SW480 (cell line): ENCODE measurements at regions not wholly inside any gene's neighbourhood (a gene's known extent, or its start where the extent isn't known, plus 50 kb on each side); places are given as distances from the start of the nearest gene placed in this dataset.
A peak's percentile ranks its signal among the peaks of the same experiment; 100 is the strongest.

ENCODE experiments used
- DNase-seq: peaks from one replicate; pipeline ENCODE4 v3.0.0-alpha.2; 2016; ENCODE audit warnings: low spot score

DNA sequence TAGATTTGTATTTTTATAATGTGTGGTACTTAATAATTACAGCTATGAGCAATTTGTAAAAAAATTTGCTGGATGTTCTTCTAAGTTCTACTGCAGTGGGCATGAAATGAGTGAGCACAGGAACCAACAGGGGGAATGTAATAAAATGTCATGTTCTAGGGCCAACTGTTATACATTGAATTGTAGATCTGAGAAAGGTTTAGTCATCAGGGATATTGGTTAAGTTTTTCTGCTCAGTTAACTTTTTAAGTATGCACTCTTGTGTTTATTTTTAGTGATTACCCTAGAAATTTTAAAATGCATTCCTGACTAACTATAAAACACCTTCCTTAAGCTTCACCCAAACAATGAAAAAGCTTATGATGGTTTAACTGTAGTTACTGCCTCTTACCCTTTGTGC is 101.8 kb downstream of the CAND1 start:
- no peak for DNase-seq

DNA sequence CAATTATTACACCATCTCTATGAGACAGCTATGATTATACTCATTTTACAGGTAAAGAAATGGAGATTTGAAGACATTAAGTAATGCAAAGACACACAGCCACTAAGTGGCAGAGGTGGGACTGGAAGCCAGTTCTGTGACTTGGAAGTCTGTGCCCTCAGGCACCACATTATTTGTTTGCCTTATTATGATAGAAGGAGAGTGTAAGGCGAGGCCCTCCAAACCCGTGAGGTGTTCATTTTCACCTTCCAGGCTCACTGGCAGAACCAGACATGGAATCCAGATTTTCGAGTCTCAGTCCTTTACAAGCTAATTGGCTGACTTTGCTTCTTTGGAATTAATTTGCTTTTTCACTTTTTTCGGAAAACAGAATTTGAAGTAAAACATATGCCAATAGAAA is 107.9 kb downstream of the CAND1 start:
- DNase-seq, result no peak

GRCh38 chr12:67377541-67377940 is 108.4 kb downstream of the CAND1 start:
- no peak for DNase-seq

DNA sequence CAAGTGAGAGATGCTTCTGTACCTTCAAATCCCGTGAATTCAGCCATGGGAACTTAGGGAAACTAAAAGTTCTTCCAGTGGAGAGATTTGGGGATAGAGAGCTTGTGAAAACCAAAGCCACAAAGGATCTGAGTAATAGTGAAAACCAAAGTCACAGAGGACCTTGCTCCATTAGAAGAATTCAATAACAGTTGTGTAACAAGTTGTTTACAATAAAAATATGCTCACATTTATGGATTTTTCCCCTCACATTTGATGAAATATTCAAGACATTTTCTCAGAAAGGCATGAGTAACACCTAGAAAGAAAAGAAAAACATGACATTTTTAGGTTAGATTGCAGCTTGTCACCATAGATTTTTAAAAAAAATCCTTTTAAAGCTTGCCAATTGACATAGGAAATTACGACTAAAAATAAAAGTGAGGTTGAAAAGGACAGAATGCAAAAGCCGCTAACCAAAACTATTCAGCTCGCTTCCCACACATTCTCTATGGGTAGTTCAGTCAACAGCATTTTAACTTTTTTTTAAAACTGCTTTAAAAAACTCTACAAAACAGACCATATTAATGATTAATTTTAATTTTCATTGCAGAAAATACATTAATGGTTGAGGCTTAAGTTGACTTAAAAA is 113.2 kb downstream of the CAND1 start:
- DNase-seq, result no peak

DNA sequence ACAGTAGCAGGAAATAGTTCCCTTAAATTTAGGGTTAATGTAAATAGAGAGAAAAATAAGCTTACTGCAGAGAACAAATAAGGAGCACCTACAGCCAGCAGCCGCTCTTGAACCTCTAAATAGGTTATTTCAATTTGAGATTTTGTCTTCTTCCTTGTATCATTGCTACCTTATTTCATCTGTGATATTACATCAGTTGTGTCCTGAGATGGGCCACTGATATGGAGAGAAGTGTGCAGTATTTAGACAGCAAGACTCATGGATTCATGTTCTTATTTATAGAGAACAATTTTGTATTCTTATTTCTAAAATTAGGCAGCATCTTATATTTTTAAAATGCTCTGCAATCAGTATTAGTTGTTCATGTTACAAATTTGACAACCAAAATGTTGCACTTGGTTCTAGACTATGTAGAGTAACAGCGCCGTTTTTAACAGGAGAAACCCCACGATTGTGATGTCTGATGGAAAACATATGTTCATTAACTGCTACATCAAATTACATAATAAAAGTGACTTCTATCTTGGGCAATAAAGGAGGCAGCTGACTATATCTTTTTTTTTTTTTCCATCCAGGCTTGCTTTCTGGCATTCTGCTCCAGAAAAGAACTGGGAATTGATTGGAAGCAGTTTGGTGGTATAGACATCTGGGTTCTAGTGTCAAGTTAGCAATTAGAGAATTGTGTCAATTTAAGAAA is 117.9 kb downstream of the CAND1 start:
- no peak for DNase-seq

GRCh38 chr12:67388331-67389138 is 119.4 kb downstream of the CAND1 start:
- DNase-seq, result peak; percentile 16

GRCh38 chr12:67390273-67390672 is 121.1 kb downstream of the CAND1 start:
- no peak for DNase-seq

GRCh38 chr12:67391034-67391433 is 121.9 kb downstream of the CAND1 start:
- DNase-seq, result no peak

GRCh38 chr12:67391656-67392055 is 122.5 kb downstream of the CAND1 start:
- DNase-seq, result no peak

- DNase-seq, result no peak
Measured at GRCh38 chr12:67394550-67394949, 125.4 kb downstream of the CAND1 start.

- no peak for DNase-seq
Measured at GRCh38 chr12:67400742-67401141, 131.6 kb downstream of the CAND1 start.

DNA sequence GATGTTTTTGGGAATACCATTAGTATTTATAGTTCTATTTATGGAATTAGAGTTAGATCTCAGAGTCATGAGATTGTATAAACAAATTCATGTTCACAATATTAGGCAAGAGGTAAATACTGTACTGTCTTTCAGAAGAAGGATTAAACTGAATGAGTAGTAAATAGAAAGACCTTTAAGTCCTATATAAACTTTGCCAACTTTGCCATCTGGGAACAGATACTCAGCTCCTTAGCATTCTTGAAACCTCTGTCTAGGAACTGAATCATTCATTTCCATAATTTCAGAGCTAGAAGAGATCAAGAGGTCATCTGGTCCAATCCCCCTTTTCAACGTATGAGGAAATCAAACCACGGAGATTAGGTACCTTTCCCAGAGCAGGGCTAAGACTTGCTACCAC is 141.1 kb downstream of the CAND1 start:
- no peak for DNase-seq

DNA sequence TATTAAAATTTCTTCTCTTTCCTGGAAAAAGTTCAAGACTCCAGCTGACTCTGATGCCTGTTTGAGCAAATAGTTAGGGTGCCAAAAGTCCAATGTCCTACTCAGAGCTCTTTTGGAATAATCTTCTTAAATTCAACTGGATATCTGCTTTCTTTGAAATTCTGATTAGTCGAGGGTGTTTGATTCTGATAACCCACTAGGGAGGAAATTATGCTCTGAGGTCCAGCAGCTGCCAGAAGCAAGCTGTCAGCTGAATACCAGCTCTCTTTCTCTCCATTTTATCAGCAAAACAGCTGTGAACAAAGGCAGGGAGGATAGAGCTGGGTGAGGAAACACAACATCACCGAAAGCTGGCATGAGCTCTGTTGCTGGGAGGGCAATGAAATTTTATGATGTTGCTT is 141.5 kb downstream of the CAND1 start:
- DNase-seq, result no peak

DNA sequence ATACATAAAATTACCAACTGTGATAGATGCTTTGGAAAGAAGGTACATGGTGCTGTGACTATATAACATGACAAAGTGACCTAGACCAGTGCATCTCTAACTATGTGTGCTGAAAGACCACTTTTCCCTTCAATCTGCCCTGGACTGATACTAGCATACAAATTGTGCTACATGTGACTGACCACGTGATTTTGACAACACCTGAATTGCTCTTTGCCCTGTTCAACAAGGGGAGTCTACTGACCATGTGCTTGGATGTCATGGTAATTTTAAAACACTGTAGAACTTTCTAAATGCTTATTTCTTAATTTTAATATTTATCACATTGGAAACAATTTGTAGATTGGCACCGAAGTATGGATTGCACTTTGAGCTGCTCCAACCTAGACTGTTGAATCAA is 142.4 kb downstream of the CAND1 start:
- DNase-seq, result no peak

DNA sequence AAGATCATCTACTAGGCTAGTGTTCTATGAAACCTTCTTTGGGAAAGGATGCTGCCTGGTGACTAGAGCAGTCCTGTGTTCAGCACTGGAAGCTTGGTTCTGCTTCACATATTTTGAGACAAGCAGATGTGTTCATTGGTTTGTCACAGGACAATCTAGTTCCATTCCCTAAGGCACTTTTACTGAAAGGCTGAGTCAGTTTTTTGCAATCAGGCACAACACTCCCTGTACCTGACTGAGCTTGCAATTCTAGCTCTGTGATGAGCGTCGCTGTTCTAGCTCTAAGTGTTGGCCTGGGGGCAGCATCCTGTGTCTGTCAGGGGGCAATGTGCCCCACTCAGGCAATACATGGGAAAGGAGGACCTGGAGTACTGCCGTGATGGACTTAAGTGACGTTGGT is 144.4 kb downstream of the CAND1 start:
- no peak for DNase-seq

- DNase-seq, result no peak
Measured at GRCh38 chr12:67414011-67414715, 145.0 kb downstream of the CAND1 start.

DNA sequence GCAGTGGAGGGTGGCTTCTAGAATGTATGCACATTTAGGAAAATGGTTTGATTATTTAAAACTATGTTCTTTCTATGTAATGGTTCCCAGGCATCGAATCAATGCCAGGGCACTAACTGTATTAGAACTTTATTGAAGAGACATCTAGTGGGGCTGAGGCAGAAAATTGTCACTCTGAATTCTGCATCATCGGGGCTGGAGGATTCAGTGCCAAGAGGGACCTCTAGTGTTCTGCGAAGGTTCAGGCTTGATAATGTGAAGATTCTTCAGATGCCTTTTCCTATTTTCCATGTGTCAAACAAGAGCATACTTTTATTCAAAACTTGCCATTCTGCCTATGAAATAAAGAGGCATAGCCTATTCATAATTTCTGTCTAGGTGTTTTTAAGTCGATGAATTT is 146.3 kb downstream of the CAND1 start:
- DNase-seq, result peak; percentile 11

- no peak for DNase-seq
Measured at GRCh38 chr12:67419810-67420209, 150.7 kb downstream of the CAND1 start.

DNA sequence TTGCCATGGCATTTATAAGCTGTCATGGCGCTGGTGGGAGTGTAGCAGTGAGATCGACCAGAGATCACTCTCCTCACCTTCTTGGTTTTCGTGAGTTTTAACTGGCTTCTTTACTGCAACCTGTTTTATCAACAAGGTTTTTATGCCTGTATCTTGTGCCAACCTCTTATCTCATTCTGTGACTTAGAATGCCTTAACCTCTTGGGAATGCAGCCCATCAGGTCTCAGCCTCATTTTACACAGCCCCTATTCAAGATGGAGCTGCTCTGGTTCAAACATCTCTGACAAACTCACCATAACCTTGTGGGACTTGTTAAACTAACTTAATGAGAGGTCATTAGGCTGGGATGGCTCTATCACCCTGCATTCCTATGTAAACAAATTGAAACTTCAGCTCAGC is 151.3 kb downstream of the CAND1 start:
- DNase-seq, result no peak

- no peak for DNase-seq
Measured at GRCh38 chr12:67422081-67422480, 152.9 kb downstream of the CAND1 start.

DNA sequence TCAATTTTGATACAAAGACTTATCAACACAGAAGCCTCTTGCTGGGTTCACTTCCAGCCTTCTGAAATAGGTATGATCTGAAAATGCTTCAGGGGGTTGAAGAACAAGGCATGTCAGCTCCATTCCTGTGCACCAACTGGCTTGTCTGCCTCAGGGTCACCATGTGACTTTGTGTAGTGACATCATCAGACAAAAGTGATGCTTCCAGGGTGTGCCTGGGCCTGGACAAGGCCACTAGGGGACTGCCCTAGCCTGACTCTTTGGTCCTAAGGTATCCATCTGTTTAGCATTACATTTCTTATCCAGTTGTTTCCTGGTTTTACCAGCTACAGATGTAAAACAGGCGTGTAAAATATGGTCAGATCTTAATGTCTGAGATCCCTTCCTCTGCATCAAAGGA is 155.6 kb downstream of the CAND1 start:
- DNase-seq, result no peak

- no peak for DNase-seq
Measured at GRCh38 chr12:67425394-67425793, 156.2 kb downstream of the CAND1 start.

DNA sequence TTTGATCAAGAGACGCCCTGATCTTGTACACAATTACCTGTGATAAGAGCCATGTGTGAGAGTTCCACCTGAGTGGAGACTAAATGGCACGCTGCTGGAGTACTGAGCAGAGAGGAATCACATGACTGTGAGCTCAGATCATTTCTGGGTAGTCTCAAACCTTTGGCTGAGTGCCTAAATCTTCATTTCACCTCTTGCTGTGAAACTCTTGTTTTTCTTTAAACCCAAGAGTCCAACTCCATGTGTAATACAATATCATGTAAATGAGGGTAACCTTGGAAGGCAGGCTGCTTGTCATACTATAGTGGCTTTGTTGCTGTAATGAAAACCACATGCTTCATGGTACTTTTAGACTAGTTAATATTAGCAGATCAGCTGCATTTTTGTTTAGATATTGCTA is 156.9 kb downstream of the CAND1 start:
- DNase-seq, result no peak
